Gastroesophageal sphincter (tissue), 3 donors: ENCODE measurements at regions not wholly inside any gene's neighbourhood (a gene's known extent, or its start where the extent isn't known, plus 50 kb on each side); places are given as distances from the start of the nearest gene placed in this dataset.

ENCODE experiments used
- EP300 ChIP-seq: sonication (generic); formaldehyde crosslinking; IDR thresholded peaks from one replicate; pipeline ENCODE4 v1.6.1; 2017; ENCODE audit warnings: antibody characterized with exemption, mild to moderate bottlenecking
- POLR2A ChIP-seq, 2 donors: fragments of 450-650 bp; IDR thresholded peaks; one replicate each; pipeline ENCODE4 v1.6.1; 2017; ENCODE audit warnings: antibody characterized with exemption in 2 of 2, mild to moderate bottlenecking in 2 of 2, moderate library complexity in 1 of 2
- TF ChIP-seq, protein P1 (sequence below), 4 experiments: fragments of 200-600 bp in 2 of 4; fragments of 450-650 bp in 2 of 4; sonication (generic) in 1 of 4; IDR thresholded peaks; one replicate each; pipeline ENCODE4 v1.5.1; 2017 to 2019; ENCODE audit warnings: antibody characterized with exemption in 4 of 4, mild to moderate bottlenecking in 2 of 4, moderate library complexity in 2 of 4

DNA sequence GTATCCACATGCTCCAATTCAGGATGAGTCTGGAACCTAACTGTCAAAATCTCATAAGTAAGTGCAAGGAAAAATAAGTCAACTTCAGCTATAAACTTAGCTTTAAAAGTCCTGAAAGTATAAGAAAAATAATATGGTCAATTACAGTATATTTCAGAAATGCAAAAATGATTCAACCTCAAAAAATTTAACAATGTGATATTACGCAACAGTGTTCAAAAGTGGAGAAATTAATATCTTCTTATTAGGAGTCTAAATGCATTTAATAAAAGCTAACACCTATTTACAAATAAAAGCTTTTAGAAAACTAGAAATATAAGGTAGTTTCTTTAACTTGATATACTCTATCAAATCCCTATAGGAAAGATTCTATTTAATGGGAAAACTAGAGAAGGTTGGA, 111.2 kb upstream of the OPRM1 start:
- TF ChIP-seq, protein P1, sequence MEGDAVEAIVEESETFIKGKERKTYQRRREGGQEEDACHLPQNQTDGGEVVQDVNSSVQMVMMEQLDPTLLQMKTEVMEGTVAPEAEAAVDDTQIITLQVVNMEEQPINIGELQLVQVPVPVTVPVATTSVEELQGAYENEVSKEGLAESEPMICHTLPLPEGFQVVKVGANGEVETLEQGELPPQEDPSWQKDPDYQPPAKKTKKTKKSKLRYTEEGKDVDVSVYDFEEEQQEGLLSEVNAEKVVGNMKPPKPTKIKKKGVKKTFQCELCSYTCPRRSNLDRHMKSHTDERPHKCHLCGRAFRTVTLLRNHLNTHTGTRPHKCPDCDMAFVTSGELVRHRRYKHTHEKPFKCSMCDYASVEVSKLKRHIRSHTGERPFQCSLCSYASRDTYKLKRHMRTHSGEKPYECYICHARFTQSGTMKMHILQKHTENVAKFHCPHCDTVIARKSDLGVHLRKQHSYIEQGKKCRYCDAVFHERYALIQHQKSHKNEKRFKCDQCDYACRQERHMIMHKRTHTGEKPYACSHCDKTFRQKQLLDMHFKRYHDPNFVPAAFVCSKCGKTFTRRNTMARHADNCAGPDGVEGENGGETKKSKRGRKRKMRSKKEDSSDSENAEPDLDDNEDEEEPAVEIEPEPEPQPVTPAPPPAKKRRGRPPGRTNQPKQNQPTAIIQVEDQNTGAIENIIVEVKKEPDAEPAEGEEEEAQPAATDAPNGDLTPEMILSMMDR (IDR thresholded peaks at IDR 0.05) = no peak
- TF ChIP-seq POLR2A (IDR thresholded peaks at IDR 0.05) = no peak
- TF ChIP-seq EP300 = no peak
